HG03342 (cell line): ENCODE measurements at regions not wholly inside any gene's neighbourhood (a gene's known extent, or its start where the extent isn't known, plus 50 kb on each side); places are given as distances from the start of the nearest gene placed in this dataset.
"Not testable (repeated sequence)": the region's sequence is repeated elsewhere in the genome, so short reads cannot be mapped to it uniquely, and the experiment has no call there.

ENCODE experiments used
- ATAC-seq: cut with Tn5 transposase; IDR thresholded peaks from one replicate; pipeline ENCODE4 v1.9.1; 2021; ENCODE audit warnings: mild to moderate bottlenecking, moderate library complexity; ENCODE audit not compliant: unreplicated experiment

DNA sequence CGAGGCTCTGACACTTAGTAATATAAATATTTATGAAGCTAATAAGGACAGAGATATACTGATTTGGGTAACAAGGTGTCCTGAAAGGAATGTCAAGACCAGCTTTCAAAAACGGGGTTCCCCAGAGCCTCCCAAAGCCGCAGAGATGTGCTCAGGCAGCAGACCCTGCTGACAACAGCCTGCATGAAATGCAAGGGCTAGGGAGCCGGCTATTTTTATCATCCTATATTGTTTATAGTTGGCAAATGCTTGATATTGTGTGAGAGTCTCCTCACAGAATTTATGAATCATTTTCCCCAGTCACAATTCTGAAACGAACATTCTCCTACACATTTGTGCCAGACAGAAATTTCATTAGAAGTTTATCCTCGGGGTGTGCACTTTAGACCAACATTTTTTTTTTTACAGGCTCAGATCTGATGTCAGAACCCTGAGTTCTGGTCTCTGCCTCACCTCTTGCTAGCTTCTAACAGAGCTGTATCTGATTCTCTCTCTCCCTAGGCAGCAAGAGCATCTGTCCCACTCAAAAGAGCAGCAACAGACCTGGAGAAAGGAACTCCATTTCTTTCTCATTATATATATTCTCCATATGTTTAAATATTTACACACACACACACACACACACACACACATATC, 302.3 kb upstream of the PLD5 start:
- ATAC-seq: no peak

DNA sequence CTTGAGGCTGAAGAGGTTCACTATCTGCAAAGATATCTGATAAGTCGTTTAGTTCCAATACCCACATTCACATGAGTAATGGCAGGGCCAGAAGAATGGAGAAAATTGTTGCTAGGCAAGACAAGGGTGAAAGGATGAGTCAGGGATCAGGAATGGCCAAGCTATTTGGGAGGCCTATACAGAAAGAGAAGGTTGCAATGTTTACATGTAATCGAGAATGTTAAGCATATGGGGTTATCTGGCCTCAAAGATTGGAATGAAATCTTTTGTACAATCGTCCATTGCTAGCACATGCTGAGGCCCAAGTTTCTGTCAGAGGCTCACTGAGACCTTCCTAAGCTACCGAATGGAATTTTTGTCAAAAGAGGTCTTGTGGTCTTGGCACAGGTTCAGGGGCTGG, 299.9 kb upstream of the PLD5 start:
- ATAC-seq: no peak

DNA sequence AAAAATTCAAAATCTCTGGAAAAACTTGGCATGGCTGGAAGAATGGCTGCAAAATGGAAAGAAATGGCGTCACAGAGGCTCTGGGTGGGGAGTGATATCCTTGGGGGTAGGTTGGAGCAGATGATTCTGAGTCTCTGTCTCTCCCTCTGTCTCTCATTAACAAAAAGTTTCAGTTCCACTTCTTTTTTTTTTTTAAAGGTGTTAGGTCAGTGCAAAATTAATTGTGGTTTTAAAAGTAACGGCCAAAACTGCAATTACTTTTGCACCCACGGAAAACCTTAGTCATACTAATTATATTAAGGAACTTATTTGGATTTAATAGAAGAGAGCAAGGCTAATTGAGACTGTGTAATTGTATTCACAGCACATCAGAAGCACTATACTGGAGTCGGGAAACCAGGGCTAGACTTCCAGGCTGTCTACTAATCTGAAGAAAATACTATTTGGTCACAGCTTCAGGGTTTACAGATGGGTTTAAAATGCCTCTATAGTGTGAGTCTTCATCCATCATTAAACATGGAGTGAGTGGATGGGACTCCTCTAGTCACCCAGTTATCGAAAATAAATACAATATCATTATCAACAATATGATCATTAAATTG, 289.1 kb upstream of the PLD5 start:
- ATAC-seq: peak; percentile 95

DNA sequence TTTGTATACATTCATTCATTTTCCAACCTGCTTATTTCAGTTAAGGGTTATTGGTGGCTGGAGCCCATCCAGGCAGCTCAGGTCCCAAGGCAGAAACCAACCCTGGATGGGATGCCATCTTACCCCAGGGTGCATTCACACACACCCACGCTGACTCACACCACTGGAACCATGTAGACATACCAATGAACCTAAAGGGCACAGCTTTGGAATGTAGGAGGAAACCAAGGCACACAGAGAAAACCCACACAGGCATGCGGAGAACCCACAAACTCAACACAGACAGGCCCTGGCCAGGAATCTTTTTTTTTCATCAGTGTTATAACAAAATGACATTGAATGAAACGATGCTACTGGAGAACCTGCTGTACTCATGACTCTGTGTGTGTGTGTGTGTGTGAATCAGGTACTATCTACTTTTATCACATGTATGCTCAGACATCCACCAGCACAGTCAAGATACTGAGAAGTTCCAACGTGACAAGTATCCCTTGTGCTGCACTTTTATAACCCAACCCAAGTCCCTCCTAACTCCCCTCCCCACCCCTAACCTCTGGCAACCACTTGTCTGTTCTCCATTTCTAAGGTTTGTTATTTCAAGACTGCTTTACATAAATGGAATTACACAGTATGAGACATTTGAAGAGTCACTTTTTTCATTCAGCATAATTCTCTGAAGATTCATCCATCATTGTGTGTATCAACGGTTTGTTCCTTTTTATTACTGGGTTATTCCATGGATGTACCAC, 286.8 kb upstream of the PLD5 start:
- no peak for ATAC-seq

DNA sequence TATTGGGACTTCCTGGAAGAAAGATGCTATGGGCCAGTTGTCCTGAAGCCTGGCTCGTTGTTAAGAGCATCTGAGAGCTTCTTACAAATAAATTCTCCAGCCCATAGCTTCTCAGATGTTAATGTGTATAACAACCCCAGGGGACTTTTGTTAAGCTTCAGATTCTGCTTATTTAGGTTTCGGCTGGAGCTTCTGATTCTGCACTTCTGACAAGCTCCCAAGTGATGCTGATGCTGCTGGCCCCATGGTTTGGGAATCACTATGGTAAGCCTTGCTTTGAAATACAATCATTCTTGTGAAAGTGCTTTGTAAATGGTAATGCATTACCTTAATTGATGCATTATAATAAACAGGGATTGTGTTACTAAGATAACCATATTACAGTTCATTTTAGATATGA, 281.8 kb upstream of the PLD5 start:
- ATAC-seq: no peak

DNA sequence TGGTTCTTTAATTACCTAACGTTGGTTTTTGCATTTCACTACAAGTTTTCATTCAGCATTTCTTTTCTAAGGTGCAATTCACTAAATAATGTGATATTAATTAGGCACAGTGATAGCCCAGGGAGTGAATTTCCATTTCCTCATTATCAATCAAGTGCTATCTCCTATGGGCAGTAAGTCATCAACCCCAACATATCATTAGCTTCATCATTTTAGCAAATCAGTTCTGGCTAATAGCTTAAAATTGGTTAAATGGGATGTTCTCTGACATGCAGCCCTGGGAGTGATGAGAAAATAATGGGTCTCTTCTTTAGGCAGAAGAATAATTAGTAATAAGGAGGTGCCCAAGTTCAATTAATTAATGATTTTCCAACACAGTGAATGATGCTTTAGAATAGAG, 280.9 kb upstream of the PLD5 start:
- not testable (repeated sequence) for ATAC-seq

DNA sequence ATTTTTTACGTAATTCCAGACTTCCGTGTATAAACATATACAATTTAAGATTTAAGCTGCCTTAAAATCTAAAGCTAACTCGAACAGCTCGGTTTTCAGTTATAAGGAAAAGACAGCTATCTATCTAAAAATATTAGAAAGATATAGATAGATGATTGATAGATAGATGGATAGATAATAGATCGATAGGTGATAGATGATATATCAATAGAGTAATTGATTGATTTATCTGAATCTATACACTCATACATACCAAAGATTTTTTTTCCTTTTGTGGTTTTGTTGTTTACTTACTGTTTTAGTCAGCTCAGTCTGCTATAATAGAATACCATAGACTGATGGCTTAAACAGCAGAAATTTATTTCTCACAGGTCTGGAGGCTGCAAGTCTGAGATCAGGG, 278.5 kb upstream of the PLD5 start:
- no peak for ATAC-seq

DNA sequence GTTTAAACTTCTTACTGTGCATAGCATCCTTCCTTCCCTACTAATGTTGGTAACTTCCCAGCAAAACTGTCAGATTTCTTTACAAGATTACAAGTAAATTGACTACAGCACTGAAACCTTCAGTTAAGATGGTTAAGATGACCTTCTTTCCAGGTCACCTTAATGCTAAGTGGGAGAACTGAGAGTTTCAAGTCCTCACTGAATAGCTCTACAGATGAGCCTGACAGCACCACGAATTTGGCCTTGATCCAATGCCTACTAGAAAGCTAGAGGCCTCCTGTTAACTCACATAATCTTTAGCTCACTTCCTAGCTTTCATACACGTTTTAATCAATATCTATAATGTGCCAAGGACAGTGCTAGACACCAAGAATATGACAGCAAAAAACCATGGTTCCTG, 276.0 kb upstream of the PLD5 start:
- no peak for ATAC-seq

DNA sequence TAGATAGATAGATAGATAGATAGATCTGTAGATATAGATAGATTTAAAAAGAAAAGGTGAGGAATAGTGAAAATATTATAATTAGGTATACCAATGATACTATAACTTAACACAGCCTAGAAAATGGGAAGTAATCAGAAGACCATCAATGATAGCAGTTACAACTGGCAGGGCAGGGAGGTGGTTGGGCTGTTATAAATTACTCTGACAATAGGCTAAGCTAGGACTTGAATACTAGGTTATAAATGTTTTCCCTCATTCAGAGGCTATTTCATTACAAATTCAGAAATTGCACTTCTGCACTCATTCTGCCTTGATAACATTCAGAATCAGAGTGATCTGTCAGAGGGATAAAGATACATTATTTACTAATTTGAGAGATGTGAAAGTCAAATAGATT, 273.4 kb upstream of the PLD5 start:
- no peak for ATAC-seq

DNA sequence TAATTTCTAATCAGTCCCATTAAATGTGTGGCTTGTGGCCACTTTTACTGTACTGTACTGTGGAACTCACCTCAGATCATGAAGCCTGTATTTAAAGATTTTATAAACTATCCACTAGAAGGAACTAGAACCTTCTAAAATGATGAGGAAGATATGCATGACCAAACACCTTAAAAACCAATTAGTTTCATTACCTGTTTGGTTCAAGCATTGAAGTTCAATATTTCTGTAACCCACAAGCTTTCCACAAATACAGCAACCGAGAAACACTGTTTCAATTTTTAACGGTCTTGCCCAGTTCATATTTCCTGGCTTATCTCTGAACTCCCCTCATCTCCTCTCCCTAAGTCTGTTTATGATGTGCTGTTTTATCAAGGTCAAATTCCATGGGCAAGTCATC, 264.3 kb upstream of the PLD5 start:
- peak; percentile 71 for ATAC-seq

DNA sequence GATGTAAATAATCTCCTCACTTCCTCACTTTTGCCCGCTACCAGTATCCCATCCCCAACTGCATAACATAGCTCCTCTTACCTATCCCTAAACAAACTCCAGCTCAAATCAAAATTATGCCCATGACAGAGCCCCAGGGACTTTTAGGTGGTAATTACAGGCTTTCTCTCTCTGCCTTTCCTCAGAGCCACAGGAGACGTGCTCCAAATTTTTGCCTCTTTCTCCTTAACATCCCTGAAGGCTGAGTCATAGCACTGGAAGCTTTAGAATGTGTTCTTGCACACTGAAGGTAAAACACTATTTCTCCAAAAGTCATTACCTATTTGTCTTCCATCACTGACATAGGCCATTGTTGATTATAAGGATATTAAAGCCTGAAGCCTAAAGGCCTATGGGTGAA, 263.5 kb upstream of the PLD5 start:
- ATAC-seq: no peak

DNA sequence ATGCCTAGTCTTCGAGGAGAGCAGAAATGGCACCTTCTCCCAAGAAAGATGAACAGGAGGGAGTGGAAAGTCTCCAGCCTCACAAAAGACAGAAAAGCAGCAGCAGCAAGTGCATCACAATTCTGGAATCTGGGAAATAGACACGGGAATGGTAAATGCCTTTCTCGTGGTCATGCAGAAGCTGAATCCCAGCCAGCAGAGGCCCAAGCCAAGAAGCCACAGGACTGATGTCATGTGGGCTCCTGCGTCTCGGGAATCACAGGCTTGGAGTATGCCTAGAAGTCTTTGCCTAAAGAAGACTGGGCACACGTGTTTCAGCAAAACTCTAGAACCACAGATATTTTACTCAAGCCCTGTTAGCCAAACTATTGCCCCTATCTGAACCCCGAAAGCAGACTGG, 260.3 kb upstream of the PLD5 start:
- ATAC-seq: no peak

DNA sequence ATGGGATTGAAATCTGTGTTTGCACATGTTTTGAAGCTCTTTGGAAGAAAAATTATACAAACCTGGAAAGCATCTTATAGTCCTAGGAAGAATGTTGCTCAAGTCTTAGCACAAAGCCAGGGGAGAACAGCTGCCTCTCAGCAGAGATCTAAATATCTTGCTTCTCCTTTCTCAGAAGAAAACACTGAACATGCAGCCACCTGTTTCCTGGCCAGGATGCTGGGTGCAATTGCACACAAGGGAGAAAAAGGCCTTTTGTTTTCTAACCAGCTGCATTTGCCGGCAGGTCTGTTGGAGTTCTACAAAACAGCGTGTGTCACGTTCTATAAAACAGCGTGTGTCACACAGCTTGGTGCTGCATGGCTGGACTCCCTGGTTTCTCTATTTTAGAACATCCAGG, 259.6 kb upstream of the PLD5 start:
- peak; percentile 53 for ATAC-seq

DNA sequence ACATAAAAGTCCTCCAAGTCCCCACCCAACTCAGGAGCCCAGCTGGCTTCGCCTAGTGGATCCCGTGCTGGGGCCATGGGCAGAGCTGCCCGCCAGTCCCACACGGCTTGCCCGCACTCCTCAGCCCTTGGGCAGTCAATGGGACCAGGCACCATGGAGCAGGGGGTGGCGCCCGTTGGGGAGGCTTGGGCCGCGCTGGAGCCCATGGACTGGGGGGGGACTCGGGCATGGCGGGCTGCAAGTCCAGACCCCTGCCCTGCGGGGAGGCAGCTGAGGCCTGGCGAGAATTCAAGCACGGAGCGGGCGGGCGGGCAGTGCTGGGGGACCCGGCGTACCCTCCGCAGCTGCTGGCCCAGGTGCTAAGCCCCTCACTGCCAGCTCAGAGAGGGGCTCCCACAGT, 249.8 kb upstream of the PLD5 start:
- ATAC-seq: no peak

DNA sequence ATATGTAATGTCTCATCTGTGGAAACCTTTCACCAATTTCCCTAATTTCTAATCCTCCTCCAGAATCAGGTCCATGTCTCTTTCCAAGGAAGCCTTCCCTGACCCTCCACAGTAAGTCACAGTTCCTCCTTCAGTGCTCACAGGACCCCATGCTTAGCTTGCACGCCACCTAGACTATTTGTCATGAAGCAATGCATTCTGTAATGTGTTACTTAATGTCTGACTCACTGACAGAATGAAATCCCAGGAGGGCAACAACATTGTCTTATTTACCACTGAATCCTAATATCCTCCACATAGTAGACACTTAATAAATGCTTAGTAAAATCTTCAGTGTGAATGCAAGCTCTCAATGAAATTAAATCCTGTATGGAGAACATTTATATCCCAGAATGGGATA, 245.9 kb upstream of the PLD5 start:
- ATAC-seq: no peak

DNA sequence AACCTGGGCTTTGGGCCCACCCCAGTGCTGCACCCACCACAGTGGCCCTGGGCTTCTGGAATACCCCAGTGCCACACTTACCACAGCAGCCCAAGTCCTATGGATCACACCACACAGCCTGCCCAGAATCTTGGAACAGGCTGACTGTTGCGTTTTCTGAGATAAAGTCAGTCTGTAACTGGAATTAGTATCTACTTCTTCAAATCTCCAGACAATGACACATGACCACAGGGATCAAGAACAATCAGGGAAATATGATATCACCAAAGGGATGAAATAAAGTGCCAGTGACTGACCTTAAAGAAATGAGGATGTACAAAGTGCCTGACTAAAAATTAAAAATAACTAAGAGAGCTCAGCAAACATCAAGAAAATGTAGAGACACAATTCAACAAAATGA, 239.7 kb upstream of the PLD5 start:
- ATAC-seq: no peak

DNA sequence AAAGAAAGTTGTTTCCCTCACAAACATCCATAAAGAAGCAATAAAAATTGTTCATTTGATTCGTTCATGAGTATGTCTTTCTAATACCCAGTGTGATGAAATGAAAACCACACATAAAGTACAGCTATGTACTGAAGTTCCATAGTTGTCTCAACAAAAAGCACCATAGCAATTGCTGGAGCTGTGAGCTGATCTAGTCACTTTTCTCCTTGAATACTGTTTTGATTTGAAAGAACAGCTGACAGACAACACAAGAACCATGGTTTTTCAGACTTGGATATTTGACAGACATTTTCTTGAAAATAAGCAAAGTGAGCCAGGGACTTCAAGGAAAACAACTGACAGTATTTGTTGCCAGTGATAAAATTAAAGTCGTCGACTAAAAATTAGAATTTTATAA, 237.1 kb upstream of the PLD5 start:
- ATAC-seq: no peak

DNA sequence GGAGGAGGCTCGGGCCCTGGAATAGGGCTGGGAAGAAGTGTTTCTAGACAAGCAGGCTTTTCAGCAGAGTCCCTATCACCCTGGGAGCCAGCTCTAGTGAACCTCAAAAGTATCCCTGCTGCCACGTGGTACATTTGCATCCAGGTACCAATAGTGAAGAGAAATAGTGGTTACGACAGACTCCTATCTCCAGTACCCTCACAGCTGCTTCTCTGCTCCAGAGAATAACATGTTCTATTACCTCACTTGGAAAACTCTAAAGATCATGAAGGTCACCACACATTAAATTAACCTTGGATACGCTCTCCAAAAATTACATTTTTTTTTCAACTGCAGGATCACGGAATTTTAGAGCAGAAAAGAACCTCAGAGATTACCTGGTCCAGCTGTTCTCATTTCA, 230.4 kb upstream of the PLD5 start:
- ATAC-seq: no peak

DNA sequence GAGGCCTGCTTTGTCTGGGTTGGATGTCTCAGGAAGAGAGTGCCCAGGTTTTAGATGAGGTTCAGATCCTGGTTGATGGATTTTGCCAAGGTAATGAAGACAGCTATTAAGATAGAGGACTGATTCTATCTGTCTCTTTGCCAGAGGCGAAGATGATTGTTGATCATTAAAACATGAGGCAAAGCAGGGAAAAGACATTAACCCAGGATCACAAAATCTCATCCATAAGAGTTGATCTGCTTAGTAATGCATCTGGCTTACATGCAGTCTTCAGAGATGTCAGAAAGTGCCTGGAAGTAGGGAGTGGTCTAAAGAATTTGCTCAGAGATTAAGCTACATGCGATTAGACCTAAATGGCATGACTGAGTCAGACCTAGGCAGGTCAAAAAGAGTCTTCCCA, 229.6 kb upstream of the PLD5 start:
- ATAC-seq: no peak

DNA sequence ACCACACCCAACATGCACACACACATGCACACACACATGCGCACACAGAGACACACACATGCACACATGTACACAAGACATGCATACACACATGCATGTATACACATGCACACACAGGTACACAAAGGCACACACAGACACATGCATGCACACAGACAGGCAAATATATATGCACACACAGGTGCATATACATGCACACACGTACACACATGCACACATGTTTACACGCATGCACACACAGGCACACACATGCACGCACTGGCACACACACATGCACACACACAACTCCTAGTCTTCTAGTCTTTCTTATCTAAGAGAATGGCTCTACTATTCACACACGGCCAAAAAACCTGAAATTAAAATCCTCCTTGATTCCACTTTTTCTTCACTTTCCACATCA, 222.7 kb upstream of the PLD5 start:
- no peak for ATAC-seq

DNA sequence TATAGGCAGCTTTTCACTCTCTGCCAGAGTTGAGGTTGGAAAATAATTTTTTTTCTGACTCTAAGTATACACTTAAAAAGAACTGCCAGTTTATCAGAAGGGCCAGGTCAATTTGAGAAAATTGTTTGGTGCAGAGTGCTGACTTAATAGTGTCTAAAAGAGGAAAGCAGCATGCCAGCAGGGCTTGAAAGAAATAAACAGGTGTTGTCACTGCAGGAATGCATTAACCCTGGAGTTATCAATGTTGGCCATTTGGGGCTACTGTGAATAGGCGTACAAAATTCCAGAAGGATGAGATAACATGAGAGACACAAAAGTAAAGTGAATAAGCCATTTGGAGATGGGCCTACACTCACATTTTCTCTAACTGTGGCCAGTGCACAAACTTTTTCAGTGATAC, 220.6 kb upstream of the PLD5 start:
- ATAC-seq: no peak

DNA sequence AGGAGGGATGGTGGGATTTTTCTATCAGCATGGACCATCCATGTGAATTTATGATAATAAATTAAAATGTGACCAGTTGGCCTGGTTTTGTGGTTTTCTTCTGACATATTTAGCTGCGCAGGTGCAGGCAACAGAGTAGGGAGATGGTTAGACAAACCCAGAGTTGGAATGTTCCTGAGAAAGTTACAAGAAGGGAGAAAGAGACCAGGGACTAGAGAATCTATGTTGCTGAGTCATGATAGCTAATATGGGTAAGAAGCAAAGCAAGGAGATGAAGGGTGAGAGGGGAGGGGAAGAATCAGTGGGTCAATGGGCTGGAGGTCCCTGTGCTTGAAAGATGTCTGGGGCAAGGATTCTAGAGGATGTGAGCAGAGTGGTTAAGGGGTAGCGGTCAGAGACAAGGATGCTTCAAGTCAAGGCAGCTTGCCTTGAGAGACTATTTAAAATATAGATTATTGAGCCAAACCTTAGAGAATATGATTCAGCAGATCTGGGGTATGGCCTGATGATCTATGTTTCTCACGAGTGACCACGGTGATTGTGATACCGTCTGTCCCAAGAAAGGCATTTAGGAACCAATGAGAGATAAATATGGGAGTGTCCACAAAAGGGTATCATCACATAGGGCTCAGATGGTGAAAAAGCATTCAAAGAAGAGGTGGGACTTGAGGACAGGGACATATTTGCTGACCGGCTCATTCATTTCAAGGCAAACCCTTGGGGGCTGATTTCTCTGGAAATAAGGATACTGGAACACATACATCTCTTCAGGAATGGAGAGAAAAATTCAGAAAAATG, 219.7 kb upstream of the PLD5 start:
- no peak for ATAC-seq
